ENCODE measurements at regions not wholly inside any gene's neighbourhood (a gene's known extent, or its start where the extent isn't known, plus 50 kb on each side); places are given as distances from the start of the nearest gene placed in this dataset.

DNA sequence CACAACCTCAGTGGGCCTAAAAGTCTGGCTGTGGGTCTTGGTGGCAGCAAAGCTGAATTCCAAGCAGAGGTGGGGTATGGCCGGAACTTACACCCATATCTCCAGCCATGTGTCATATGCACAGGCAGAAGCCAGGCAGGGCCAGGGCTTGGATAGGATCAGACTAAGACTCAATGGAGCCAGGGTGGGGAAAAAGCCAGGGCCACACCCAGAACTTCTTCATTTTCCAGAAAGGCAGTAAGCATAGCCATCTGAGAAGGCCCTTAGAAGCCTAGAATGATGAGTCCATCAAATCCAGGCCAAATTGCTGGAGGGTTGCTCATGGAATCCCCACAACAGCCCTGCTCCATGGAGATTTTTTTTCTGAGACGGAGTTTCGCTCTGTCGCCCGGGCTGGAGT is 116.2 kb upstream of the SRSF6 start:
- TF ChIP-seq, protein P1, sequence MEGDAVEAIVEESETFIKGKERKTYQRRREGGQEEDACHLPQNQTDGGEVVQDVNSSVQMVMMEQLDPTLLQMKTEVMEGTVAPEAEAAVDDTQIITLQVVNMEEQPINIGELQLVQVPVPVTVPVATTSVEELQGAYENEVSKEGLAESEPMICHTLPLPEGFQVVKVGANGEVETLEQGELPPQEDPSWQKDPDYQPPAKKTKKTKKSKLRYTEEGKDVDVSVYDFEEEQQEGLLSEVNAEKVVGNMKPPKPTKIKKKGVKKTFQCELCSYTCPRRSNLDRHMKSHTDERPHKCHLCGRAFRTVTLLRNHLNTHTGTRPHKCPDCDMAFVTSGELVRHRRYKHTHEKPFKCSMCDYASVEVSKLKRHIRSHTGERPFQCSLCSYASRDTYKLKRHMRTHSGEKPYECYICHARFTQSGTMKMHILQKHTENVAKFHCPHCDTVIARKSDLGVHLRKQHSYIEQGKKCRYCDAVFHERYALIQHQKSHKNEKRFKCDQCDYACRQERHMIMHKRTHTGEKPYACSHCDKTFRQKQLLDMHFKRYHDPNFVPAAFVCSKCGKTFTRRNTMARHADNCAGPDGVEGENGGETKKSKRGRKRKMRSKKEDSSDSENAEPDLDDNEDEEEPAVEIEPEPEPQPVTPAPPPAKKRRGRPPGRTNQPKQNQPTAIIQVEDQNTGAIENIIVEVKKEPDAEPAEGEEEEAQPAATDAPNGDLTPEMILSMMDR (IDR thresholded peaks at IDR 0.05; ENCODE audit: poor library complexity), result no peak
- TF ChIP-seq EZH2phosphoT487 (IDR thresholded peaks at IDR 0.05; ENCODE audit: low read depth, severe bottlenecking, unreplicated experiment), result no peak

All from hepatocyte (in vitro differentiated cells).